ENCODE measurements at regions not wholly inside any gene's neighbourhood (a gene's known extent, or its start where the extent isn't known, plus 50 kb on each side); places are given as distances from the start of the nearest gene placed in this dataset.
A peak's percentile ranks its signal among the peaks of the same experiment; 100 is the strongest.

DNA sequence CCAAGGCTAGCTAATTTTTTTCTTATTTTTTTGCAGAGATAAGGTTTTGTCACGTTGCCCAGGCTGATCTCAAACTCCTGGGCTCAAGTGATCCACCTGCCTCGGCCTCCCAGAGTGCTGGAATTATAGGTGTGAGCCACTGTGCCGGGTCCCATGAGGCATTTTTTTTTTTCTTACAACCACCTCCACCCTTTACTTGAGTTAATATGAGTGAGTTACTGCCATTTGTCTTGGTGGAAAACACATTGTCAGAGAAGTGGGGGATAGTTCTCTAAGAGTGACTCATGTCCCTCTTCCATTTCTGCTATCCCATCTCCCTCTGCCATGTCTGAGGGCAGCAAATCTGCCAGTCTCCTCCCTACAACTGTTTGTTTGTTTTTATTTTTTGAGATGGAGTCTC, 163.4 kb upstream of the CLINT1 start:
- DNase-seq, result no peak
- Mint-ChIP-seq H3K4me3 (no peak overlapping the region), H3K27me3 (peaks cover 13% of the 10 kb centered on the region), H3K9me3 (no peaks in the 10 kb centered on the region), H3K27ac (no peak overlapping the region), H3K36me3 (no peaks in the 10 kb centered on the region), H3K4me1 (no peaks in the 10 kb centered on the region)

DNA sequence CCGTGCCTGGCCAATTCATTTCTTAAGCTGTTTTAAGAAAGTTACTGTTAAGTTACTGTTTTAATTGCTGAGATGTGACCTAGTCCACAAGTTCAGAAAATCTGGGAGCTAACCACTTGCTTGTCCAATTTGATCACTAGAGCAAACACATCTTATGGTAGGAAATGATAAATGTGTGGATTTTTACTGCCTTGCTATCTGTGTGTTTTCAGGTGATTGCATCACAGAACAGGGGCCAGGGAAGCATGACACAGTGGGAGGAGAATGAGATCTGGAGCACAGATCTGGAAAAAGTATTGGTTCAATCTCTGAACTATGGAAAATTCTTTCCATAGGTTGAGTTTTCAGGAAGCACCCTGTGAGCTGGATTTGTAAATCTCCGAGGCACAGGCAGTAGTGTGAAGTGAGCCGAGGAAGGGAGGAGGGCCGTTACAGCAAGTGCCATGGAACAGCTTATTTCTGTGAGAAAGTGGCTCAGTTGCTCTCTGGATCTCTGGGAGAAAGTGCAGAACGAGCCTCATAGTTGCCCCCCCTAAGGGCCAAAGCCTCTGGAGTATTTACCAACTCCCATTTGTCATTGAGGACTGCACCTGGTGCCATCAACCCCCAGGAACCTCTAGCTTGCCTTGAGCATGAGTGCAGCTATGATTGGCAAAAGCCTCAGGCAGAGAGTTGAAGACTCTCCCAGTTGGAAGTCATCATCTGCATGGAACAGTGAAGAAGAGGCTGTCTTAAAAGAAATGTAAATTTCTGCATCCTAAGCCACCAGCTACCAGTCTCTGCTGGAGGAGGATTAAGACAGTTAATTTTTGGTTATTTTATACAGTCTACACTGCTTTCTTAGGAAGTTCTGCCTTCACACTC, 161.8 kb upstream of the CLINT1 start:
- Mint-ChIP-seq H3K4me3 (no peak overlapping the region), H3K4me1 (no peaks in the 10 kb centered on the region), H3K27me3 (peaks cover 13% of the 10 kb centered on the region), H3K9me3 (no peaks in the 10 kb centered on the region), H3K27ac (no peak overlapping the region), H3K36me3 (no peaks in the 10 kb centered on the region)
- DNase-seq, result no peak

DNA sequence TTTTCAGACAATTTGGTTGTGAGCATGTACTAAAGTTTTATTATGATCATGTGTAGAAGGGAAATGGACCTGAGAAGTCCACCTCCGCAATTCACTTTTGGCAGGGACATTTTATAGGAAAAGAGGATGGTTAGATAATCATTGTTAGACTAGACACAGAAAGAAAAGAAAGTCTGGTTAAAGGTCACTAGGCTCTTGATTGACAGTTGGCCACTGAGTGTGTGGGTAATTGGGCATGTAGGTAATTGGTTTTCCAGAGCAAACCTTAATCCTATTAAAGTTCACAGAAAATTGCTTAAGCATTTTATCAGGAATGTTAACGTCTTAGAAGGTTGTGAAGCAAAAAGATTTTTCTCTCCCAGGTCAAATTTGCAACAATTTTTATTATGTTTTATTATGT, 158.5 kb upstream of the CLINT1 start:
- Mint-ChIP-seq H3K4me3 (no peak overlapping the region), H3K27me3 (peaks cover 16% of the 10 kb centered on the region), H3K4me1 (no peaks in the 10 kb centered on the region), H3K27ac (no peak overlapping the region), H3K36me3 (no peaks in the 10 kb centered on the region), H3K9me3 (no peaks in the 10 kb centered on the region)
- no peak for DNase-seq

DNA sequence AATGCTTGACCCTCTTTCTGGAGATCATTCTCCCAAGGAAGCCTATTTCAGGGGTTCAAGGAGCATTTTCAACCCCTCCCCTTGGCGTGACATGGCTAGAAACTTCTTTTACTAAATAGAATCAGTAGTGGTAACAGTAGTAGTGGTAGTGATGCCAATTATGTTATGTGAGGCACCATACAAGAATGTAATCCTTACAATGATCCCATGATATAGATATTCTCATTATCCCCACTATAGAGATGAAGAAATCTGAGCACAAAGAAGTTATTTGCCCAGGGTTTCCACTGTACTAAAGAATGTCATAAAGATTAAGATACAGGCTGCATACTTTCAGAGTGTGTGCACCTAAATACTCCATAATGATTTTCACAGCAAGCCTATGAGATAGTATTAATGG, 155.4 kb upstream of the CLINT1 start:
- Mint-ChIP-seq H3K4me1 (no peaks in the 10 kb centered on the region), H3K4me3 (no peak overlapping the region), H3K36me3 (no peaks in the 10 kb centered on the region), H3K27ac (no peak overlapping the region), H3K27me3 (peaks cover 7% of the 10 kb centered on the region), H3K9me3 (no peaks in the 10 kb centered on the region)
- no peak for DNase-seq

DNA sequence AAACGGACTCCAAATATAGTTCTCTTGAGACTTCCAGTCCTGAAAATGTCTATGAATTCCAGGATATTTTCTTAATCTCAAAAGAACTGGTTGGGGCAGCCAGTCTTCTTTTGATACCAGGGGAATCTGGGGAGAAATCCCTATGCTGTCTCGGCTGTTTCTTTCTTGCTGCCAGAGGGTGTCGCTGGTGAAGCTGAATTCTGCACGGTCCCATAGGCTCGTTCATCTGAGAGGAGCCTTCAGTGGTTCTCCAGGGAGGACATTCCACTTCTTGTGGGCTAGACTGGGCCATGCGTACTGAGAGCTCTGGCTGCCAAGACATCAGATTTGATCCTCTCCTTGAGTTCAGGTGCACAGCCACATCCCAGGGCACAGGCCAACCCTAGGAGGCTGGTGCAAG, 155.0 kb upstream of the CLINT1 start:
- no peak overlapping the region for H3K27ac Mint-ChIP-seq
- H3K4me3 Mint-ChIP-seq, result no peak overlapping the region
- H3K27me3 Mint-ChIP-seq, result peaks cover 7% of the 10 kb centered on the region
- H3K4me1 Mint-ChIP-seq, result no peaks in the 10 kb centered on the region
- DNase-seq, result no peak
- H3K9me3 Mint-ChIP-seq, result no peaks in the 10 kb centered on the region
- no peaks in the 10 kb centered on the region for H3K36me3 Mint-ChIP-seq

DNA sequence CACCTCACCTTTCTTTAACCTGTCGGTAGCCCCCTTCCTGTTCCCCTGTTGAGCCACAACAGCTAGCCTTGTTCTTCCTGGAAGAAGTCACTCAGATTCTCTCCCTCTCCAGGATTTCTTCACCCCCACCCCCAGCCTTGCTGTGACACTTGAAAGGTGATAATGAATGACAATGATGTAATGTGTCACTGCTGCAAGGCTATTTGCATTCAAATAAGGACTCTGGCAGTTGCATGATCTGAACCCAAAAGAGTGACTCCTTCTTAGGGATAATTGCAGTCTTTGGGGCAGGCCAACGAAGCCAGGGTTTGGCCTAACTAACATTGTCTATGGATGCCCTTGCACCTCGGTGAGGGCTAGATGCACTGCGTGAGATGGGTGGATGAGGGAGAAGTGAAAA, 154.4 kb upstream of the CLINT1 start:
- H3K36me3 Mint-ChIP-seq, result no peaks in the 10 kb centered on the region
- no peak overlapping the region for H3K27ac Mint-ChIP-seq
- no peaks in the 10 kb centered on the region for H3K4me1 Mint-ChIP-seq
- no peak for DNase-seq
- no peaks in the 10 kb centered on the region for H3K9me3 Mint-ChIP-seq
- no peak overlapping the region for H3K4me3 Mint-ChIP-seq
- H3K27me3 Mint-ChIP-seq, result peaks cover 7% of the 10 kb centered on the region

DNA sequence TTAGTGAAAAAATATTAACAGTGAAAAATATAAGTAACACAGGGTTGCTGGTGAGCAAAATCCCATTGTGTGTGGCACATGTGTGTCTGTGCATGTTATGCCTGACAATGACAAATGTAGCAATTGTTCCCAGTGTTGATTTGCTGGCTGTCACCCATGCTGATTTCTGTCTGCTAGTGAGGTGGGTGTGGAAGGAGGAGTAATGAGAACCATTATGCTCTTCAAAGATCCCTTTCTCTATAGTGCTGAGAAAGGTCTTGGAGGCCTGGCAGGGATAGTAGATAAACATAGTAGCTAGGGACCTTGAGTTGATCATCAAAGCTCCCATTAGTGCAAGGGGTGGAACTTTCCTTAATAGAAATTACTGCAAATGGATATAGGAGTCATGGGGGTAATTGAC, 152.5 kb upstream of the CLINT1 start:
- Mint-ChIP-seq H3K36me3 (no peaks in the 10 kb centered on the region), H3K4me3 (no peak overlapping the region), H3K27me3 (peaks cover 7% of the 10 kb centered on the region), H3K9me3 (no peaks in the 10 kb centered on the region), H3K4me1 (no peaks in the 10 kb centered on the region), H3K27ac (no peak overlapping the region)
- DNase-seq, result no peak

DNA sequence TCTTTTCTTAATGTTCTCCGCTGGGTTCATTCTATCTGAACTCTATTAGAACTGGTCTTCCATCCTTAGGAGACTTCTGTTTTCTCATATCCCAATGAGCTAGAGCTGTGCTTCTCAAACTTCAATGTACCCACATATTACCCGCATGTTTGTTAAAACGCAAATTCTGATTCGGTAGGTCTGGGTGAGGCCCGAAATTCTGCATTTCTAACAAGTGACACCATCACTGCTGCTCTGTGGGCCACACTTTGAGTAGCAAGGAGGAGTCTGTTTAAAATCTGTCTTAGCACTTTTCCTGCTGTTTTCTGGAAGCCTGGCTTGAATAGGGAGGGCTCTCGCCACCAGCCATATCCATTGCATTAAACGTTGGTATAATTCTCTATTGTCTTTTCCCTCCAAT, 151.9 kb upstream of the CLINT1 start:
- Mint-ChIP-seq H3K36me3 (no peaks in the 10 kb centered on the region), H3K27me3 (peaks cover 7% of the 10 kb centered on the region), H3K9me3 (peaks cover 2% of the 10 kb centered on the region), H3K4me1 (no peaks in the 10 kb centered on the region), H3K27ac (no peak overlapping the region), H3K4me3 (no peak overlapping the region)
- no peak for DNase-seq

DNA sequence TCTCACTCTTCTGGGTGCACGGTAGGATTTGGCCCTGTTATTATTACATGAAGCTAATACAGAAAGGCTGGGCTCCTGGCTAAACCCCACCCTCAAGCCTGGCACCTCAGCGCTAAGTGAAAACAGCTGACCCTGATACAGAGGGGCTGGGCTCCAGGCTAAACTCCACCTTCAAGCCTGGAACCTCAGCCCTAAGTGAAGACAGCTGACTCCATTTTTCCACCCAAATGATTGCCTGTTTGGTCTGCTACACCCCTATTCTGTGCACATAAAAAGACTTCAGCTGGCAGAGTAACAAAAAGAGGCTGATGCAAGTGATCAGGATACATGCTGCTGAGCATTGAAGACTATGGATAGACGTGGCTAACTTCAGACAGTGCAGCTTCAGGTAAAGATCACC, 148.4 kb upstream of the CLINT1 start:
- Mint-ChIP-seq H3K4me1 (no peaks in the 10 kb centered on the region), H3K36me3 (no peaks in the 10 kb centered on the region), H3K27me3 (peaks cover 10% of the 10 kb centered on the region), H3K9me3 (peaks cover 2% of the 10 kb centered on the region), H3K27ac (no peak overlapping the region), H3K4me3 (no peak overlapping the region)
- DNase-seq, result no peak

DNA sequence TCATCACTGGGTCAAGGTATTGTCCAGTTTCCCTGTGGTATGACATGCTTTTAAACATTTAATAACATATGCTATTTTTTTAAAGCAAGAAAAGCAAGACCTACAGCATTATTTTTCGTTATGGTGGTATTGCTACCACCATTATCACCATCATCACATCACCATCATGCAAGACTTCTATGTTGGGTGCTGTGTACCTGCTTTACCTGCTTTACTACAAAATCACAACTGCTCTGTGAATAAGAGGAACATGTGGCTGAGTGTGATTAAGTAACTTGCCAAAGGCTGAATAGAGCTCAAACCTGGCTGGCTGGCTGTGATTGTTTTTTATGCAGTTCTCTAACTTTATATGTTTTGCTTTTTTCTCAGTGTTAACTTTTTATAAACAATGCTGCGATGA, 140.8 kb upstream of the CLINT1 start:
- Mint-ChIP-seq H3K27me3 (peaks cover 22% of the 10 kb centered on the region), H3K4me3 (no peak overlapping the region), H3K36me3 (no peaks in the 10 kb centered on the region), H3K4me1 (peaks cover 4% of the 10 kb centered on the region), H3K9me3 (no peaks in the 10 kb centered on the region), H3K27ac (no peak overlapping the region)
- DNase-seq, result no peak

DNA sequence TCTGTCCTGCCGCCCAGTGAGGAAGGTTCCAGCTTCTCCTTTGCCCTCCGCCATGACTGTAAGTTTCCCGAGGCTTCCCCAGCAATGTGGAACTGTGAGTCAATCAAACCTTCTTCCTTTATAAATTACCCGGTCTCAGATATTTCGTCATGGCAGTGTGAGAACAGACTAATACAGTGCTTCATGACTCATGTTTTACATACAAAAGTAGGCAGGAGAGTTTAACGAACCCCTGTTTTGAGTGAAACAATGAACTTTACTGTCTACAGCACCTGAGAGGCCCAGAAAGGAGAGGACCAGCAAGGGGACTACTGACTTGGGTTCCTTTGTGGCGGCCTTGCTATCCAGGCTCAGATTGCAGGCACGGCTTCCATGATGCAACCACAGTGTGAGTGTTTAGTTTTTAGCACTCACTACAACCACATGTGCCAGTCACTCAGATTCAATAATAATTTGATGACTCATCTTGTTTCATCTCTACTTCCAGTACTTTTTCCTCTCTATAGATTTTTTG, 139.1 kb upstream of the CLINT1 start:
- Mint-ChIP-seq H3K27me3 (peaks cover 32% of the 10 kb centered on the region), H3K4me1 (peaks cover 12% of the 10 kb centered on the region)

DNA sequence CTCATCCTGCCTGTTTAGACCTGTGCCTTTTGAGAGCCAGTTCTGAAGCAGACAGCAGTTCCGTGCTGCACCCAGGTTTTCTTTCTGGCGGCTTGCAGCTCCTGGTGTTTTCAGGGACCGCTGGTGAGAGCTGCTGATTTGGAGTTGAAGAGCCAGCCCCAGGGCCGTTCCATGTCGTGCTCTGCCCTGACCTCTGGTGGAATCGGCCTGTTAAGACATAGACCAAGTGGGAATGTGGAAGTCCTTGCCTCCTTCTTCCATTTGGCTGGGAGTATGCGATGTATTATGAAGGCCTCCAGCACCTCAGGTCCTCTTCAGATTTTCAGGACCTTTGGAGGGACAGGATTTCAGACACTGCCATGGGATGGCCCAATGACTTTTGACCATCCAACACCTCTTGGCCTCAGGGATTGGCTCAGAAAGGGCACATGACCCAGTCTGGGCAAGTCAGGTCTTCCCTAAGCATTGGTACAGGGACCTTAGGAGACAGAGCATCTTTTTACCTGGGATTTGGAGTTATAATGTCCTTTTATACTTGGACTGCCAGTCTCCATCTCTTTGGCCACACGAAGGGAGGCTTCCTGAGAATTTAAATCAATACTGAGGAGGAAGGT, 136.1 kb upstream of the CLINT1 start:
- H3K27me3 Mint-ChIP-seq, result peaks cover 35% of the 10 kb centered on the region
- no peaks in the 10 kb centered on the region for H3K9me3 Mint-ChIP-seq
- H3K4me3 Mint-ChIP-seq, result no peak overlapping the region
- H3K27ac Mint-ChIP-seq, result no peak overlapping the region
- H3K36me3 Mint-ChIP-seq, result no peaks in the 10 kb centered on the region
- peaks cover 12% of the 10 kb centered on the region for H3K4me1 Mint-ChIP-seq
- peak; percentile 41 for DNase-seq

More for the DNA sequence above, 139.1 kb upstream of the CLINT1 start:
- H3K36me3 Mint-ChIP-seq, result no peaks in the 10 kb centered on the region
- DNase-seq, result no peak
- H3K4me3 Mint-ChIP-seq, result no peak overlapping the region
- no peaks in the 10 kb centered on the region for H3K9me3 Mint-ChIP-seq
- H3K27ac Mint-ChIP-seq, result no peak overlapping the region

DNA sequence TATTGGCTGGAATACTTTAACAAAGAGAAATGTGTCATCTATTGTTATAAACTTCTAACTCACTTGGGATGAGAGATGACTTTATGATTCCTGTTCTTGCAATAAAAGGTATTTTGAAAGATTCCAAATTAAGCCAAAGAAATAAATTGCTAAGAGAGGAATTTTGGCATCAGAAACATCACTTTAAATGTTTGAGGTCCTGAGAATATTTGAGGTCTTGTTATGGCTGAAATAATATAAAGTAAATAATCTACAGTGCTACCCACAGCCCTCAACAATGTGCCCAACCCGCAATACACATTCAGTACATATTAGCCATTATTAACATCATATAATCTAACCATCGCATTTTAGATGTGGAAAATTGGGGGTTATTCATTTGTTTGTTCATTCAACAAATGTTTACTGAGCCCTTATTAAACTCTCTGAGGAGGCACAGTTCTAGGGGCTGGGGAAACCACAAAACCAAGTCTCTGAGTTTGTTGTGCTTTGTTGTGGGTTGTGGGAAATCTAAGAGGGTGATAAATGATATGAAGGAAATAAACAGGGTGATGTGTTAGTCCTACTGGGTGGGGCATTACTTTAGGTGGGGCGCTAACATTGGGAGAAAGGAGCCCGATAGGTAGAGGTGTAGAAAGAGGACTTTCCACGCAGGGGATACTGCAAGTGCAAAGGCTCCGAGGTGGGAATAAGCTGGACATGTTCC, 135.2 kb upstream of the CLINT1 start:
- Mint-ChIP-seq H3K27me3 (peaks cover 42% of the 10 kb centered on the region), H3K9me3 (no peaks in the 10 kb centered on the region), H3K4me3 (no peak overlapping the region), H3K36me3 (no peaks in the 10 kb centered on the region), H3K27ac (no peak overlapping the region), H3K4me1 (peaks cover 12% of the 10 kb centered on the region)
- DNase-seq, result no peak

DNA sequence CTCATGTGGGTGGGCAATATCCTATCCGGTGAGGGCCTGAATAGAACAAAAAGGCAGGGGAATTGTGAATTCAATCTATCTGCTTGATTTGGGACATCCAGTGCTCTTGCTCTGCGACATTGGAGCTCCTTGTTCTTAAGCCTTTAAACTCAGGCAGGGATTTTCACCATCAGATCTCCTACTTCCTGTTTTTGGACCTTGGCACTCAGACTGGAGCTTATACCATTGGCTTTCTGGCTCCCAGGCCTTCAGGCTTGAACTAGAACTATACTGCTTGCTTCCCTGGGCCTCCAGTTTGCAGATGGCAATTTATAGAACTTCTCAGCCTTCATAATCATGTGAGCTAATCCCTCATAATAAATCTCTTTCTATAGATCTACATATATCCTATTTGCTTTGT, 134.3 kb upstream of the CLINT1 start:
- H3K36me3 Mint-ChIP-seq, result no peaks in the 10 kb centered on the region
- peaks cover 40% of the 10 kb centered on the region for H3K27me3 Mint-ChIP-seq
- H3K4me1 Mint-ChIP-seq, result peaks cover 12% of the 10 kb centered on the region
- DNase-seq, result no peak
- no peaks in the 10 kb centered on the region for H3K9me3 Mint-ChIP-seq
- H3K4me3 Mint-ChIP-seq, result no peak overlapping the region
- no peak overlapping the region for H3K27ac Mint-ChIP-seq

DNA sequence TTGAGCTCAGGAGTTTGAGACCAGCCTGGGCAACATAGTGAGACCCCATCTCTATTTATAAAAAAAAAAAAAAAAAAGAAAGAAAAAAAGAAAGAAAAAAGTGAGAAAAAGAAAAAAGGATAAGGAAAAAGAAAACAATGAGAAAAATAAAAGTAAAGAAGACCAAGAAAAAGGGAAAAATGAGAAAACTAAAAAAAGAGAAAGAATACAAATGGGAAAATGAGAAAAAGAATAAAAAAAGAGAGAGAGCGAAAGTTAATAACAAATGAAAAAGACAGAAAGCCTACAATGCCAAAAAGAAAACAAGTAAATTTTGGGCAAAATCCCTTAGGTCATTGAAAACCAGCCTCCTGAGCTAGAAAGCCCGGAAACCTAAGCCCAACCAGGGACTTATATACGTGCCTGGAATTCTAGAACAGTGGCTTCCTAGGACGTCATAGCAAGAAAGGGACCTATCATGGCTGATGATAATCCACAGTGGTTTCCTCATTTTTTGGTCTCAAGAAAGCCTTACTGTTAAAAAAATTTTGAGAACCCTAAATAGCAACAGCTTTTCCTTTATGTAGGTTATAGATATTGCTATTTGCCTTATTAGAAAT, 131.7 kb upstream of the CLINT1 start:
- peaks cover 34% of the 10 kb centered on the region for H3K27me3 Mint-ChIP-seq
- H3K36me3 Mint-ChIP-seq, result no peaks in the 10 kb centered on the region
- peaks cover 12% of the 10 kb centered on the region for H3K4me1 Mint-ChIP-seq
- no peak overlapping the region for H3K27ac Mint-ChIP-seq
- DNase-seq, result no peak
- H3K4me3 Mint-ChIP-seq, result no peak overlapping the region
- H3K9me3 Mint-ChIP-seq, result no peaks in the 10 kb centered on the region
